Nephron (organoid): ENCODE measurements at regions not wholly inside any gene's neighbourhood (a gene's known extent, or its start where the extent isn't known, plus 50 kb on each side); places are given as distances from the start of the nearest gene placed in this dataset.

Experiments
- H3K27ac Mint-ChIP-seq, 3 experiments: 2 replicates each; pipeline ENCODE4 v1.8.0; 2020; ENCODE audit warnings: mixed read lengths in 3 of 3, mild to moderate bottlenecking in 2 of 3, moderate library complexity in 1 of 3
- H3K27me3 Mint-ChIP-seq: 2 replicates; pipeline ENCODE4 v1.8.0; 2021; ENCODE audit warnings: low read depth, mild to moderate bottlenecking, moderate library complexity, mixed read lengths
- H3K36me3 Mint-ChIP-seq: 2 replicates; pipeline ENCODE4 v1.8.0; 2020; ENCODE audit warnings: low read depth, mixed read lengths
- H3K4me1 Mint-ChIP-seq: 2 replicates; pipeline ENCODE4 v1.8.0; 2020; ENCODE audit warnings: mixed read lengths
- H3K4me3 Mint-ChIP-seq, 3 experiments: 2 replicates each; pipeline ENCODE4 v1.8.0; 2020; ENCODE audit warnings: mild to moderate bottlenecking in 3 of 3, mixed read lengths in 3 of 3, moderate library complexity in 2 of 3
- H3K9me3 Mint-ChIP-seq: 2 replicates; pipeline ENCODE4 v1.8.0; 2020; ENCODE audit warnings: mixed read lengths
- CTCF ChIP-seq, 3 experiments: fragments of 200-600 bp; sonication (generic); IDR thresholded peaks; one replicate each; pipeline ENCODE4 v1.5.0; 2021; ENCODE audit warnings: antibody characterized with exemption in 3 of 3; ENCODE audit not compliant: unreplicated experiment in 3 of 3

- H3K27me3 Mint-ChIP-seq, result peaks cover 18% of the 10 kb centered on the region
- no peak for TF ChIP-seq CTCF (IDR thresholded peaks at IDR 0.05; ENCODE audit: unreplicated experiment in 3 of 3)
- H3K4me3 Mint-ChIP-seq, result no peak overlapping the region
- no peaks in the 10 kb centered on the region for H3K4me1 Mint-ChIP-seq
- H3K36me3 Mint-ChIP-seq, result no peaks in the 10 kb centered on the region
- no peak overlapping the region for H3K27ac Mint-ChIP-seq
- H3K9me3 Mint-ChIP-seq, result no peaks in the 10 kb centered on the region
Measured at GRCh38 chr20:39165099-39165498, 203.0 kb downstream of the DHX35 start.

- Mint-ChIP-seq H3K4me3 (no peak overlapping the region), H3K4me1 (no peaks in the 10 kb centered on the region), H3K27me3 (peaks cover 20% of the 10 kb centered on the region), H3K27ac (no peak overlapping the region), H3K36me3 (no peaks in the 10 kb centered on the region), H3K9me3 (no peaks in the 10 kb centered on the region)
- TF ChIP-seq CTCF (IDR thresholded peaks at IDR 0.05; ENCODE audit: unreplicated experiment in 3 of 3), result no peak
Measured at GRCh38 chr20:39164642-39165041, 202.5 kb downstream of the DHX35 start.

- no peak for TF ChIP-seq CTCF (IDR thresholded peaks at IDR 0.05; ENCODE audit: unreplicated experiment in 3 of 3)
- no peak overlapping the region for H3K4me3 Mint-ChIP-seq
- H3K27ac Mint-ChIP-seq, result no peak overlapping the region
- no peaks in the 10 kb centered on the region for H3K36me3 Mint-ChIP-seq
- no peaks in the 10 kb centered on the region for H3K9me3 Mint-ChIP-seq
- H3K27me3 Mint-ChIP-seq, result peaks cover 20% of the 10 kb centered on the region
- H3K4me1 Mint-ChIP-seq, result no peaks in the 10 kb centered on the region
Measured at GRCh38 chr20:39163993-39164392, 201.8 kb downstream of the DHX35 start.

GRCh38 chr20:39161900-39162299, 199.8 kb downstream of the DHX35 start:
- Mint-ChIP-seq H3K9me3 (no peaks in the 10 kb centered on the region), H3K27me3 (peaks cover 20% of the 10 kb centered on the region), H3K36me3 (no peaks in the 10 kb centered on the region), H3K4me3 (no peak overlapping the region), H3K27ac (no peak overlapping the region), H3K4me1 (no peaks in the 10 kb centered on the region)
- no peak for TF ChIP-seq CTCF (IDR thresholded peaks at IDR 0.05; ENCODE audit: unreplicated experiment in 3 of 3)

- Mint-ChIP-seq H3K27ac (no peak overlapping the region), H3K9me3 (no peaks in the 10 kb centered on the region), H3K27me3 (peaks cover 14% of the 10 kb centered on the region), H3K36me3 (no peaks in the 10 kb centered on the region), H3K4me1 (no peaks in the 10 kb centered on the region), H3K4me3 (no peak overlapping the region)
- TF ChIP-seq CTCF (IDR thresholded peaks at IDR 0.05; ENCODE audit: unreplicated experiment in 3 of 3), result no peak
Measured at GRCh38 chr20:39155971-39156370, 193.8 kb downstream of the DHX35 start.

GRCh38 chr20:39152742-39153141, 190.6 kb downstream of the DHX35 start:
- H3K4me3 Mint-ChIP-seq, result no peak overlapping the region
- TF ChIP-seq CTCF (IDR thresholded peaks at IDR 0.05; ENCODE audit: unreplicated experiment in 3 of 3), result no peak
- H3K27ac Mint-ChIP-seq, result no peak overlapping the region

More at GRCh38 chr20:39152742-39153141, 190.6 kb downstream of the DHX35 start:
- no peaks in the 10 kb centered on the region for H3K36me3 Mint-ChIP-seq
- no peaks in the 10 kb centered on the region for H3K9me3 Mint-ChIP-seq
- H3K27me3 Mint-ChIP-seq, result peaks cover 12% of the 10 kb centered on the region
- no peaks in the 10 kb centered on the region for H3K4me1 Mint-ChIP-seq
